HG03520 (cell line): ENCODE measurements at regions not wholly inside any gene's neighbourhood (a gene's known extent, or its start where the extent isn't known, plus 50 kb on each side); places are given as distances from the start of the nearest gene placed in this dataset.
"Not testable (repeated sequence)": the region's sequence is repeated elsewhere in the genome, so short reads cannot be mapped to it uniquely, and the experiment has no call there.

Experiments used
- ATAC-seq: cut with Tn5 transposase; IDR thresholded peaks from one replicate; pipeline ENCODE4 v1.9.1; 2021; ENCODE audit warnings: mild to moderate bottlenecking, moderate library complexity; ENCODE audit not compliant: unreplicated experiment

DNA sequence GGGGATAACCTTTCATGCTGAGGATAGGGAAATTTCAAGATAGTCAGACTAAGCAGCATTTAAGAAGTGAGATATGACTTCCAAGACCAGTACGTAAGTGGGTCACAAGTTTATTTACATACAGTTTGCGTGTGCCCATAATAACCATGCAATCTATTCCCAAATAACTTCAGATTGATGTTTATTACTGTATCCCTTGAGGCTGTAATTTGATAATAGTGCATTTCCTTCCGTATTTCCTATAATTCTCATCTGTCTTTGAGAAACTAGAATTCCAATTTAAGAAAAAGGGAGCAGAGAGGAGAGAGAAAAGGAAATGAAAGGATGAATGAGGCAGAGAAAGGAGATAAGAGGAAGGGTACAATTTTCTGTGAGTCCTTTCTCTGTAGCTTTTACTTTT is 1073.1 kb downstream of the EPHA3 start:
- no peak for ATAC-seq

DNA sequence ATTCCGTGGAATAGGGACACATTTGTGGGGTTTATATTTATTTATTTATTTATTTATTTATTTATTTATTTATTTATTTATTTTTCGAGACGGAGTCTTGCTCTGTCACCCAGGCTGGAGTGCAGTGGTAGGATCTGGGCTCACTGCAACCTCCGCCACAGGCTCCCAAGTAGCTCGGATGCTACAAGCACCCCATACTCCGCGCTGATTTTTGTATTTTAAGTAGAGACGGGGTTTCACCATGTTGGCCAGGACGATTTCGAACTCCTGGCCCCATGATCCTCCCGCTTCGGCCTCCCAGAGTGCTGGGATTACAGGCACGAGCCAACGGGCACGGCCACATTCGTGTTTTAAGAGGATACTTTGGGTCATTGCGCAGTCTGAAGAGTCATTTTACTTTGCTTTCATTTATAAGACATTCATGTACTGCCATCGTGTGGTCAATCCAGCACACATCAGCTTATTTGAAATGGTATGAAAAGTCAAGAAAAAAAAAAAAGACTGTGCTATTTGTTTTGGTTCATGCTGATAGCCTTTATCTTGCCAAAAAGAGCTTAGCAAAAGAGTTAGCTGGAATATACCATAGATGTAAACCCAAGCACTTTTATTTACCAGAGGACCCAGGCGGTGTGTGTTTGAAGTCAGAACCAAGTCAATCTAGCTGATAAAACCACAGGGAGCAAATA is 1075.0 kb downstream of the EPHA3 start:
- ATAC-seq: peak; percentile 94

DNA sequence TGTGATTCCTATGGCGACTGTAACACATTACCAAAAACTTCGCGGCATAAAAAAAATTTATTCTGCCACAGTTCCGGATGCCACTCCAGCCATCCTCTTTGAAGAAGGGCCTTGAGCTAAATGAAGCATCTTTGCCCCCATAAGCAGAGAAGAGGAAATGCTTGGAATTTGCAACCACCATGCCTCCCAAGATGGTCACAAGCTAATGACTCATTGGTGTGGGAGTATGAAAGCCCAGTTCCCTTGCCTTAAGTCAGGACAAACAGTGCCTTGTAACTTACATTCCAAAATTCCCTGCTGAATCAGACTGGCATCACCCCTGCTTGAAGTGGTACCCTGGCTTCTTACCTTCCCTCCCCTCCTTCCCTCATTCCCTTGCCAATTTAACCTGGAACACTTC is 1077.4 kb downstream of the EPHA3 start:
- no peak for ATAC-seq

DNA sequence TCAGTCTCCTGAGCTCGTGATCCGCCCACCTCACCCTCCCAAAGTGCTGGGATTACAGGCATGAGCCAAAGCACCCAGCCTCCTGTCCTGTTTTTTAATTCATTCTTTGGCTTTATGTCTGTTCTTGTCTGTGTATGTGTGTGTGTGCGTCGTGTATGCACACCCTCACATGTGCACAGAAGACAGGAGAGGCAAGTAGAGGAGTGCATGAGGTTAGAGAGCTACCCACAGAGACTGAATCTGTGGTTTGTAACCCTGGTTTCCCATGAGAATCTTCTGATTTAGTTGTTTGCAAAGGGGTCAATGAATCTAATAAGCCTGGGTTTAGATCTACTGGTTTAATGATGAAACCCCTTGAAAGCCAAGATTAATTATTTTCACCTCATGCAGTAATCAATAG is 1090.0 kb downstream of the EPHA3 start:
- ATAC-seq: not testable (repeated sequence)

DNA sequence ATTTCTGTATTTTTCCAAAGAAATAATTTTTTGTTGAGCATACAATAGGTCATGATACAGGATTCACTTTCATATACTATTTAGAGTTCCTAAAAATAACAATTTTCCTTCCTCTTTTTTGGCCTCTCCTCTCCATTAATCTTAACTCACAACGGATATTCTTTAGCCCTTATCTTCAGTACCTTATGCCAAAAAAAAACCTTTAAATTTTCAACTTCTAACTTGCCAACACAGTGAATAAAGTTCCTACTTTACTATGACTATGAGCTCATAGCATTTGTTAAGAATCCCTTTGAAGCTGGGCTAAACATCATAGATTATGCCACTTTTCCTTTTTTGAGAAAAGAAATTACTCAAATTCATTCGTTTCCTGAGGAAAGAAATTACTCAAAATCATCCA is 1095.5 kb downstream of the EPHA3 start:
- ATAC-seq: not testable (repeated sequence)

DNA sequence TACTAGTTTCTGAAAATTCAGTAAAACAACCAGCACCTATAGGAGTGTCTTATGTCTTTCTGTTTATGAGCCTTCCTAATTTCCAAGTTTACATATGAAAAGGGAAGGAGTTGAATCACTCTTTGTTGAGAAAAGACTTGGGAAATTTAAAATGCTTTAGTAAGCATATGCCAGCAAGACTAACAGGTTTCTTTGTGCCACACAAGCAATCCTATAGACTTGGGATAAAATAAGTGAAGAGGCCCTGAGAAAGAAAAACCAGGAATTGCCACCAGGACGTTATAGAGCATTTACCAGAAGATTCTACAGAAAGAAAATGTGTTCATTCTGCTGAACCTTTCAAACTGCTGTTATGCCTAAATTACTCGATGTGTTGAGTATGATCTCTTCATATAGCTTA is 1099.1 kb downstream of the EPHA3 start:
- not testable (repeated sequence) for ATAC-seq

DNA sequence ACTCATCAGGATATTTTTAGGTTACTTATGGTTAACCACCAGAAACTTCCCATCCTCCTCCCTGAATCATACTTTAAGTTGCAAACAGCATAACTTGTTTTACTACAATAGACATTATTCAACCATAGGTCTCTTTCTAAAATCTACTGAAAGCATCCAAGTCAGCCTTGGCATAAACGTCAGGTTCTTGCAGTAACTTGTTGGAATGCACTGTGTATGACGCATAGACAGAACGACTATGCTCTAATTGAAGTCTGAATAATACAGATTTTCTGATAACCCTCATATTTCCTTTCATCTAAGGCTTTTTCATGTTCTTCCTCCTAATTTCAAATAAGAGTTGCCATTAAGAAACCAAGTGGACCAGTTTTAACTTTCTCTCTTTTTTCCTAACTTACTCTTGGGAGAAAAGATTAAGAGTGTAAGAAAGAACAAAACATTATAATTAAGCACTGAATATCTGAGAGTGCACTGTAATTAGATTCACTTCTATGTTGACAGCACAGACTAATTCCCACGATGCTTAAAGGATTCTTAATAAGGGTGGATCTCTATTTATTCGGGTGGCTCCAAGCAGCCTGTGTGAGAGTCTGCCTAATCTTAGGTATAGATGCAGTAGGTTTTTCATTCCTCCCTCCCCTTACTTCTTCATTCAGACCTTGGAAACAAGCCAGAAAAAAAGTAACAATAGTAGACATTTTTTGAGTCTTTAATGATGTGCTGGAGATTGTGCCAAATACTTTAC is 1100.1 kb downstream of the EPHA3 start:
- ATAC-seq: not testable (repeated sequence)

DNA sequence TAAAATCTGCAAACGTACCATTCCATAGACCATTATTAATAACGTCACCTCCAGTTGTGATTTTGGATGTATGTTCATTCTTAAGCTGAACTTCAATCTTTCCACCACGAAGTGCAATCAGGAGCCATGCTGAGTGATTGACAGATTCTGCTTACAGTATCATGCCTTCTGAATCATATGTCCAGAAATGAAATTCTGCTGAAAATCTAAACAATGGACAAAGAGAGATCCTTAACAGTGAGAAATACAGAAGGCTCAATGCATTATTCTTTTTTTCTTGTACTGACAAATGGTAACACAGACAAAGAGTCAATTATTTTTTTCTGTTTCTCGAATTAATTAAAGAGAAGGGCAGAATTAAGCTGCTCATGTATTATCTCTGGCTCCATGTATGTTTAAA is 1114.5 kb downstream of the EPHA3 start:
- ATAC-seq: no peak

DNA sequence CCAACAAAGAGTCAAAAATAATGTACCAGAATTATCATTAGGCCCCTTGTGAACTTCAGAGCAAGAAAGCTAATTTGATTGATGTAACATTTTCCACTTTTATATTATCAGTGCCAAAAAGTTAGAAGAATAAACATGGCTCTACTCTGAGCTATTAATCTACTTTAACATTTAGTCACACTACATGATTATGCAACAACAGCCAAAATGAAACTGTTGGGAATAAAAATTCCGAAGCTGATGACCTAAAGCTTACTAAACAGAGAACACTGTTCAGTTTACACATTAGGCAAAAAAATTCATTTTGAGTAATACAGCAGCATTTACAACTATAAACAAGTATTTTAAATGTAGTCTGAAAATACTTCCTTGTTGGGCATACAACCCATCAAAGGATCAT is 1134.1 kb downstream of the EPHA3 start:
- ATAC-seq: no peak

DNA sequence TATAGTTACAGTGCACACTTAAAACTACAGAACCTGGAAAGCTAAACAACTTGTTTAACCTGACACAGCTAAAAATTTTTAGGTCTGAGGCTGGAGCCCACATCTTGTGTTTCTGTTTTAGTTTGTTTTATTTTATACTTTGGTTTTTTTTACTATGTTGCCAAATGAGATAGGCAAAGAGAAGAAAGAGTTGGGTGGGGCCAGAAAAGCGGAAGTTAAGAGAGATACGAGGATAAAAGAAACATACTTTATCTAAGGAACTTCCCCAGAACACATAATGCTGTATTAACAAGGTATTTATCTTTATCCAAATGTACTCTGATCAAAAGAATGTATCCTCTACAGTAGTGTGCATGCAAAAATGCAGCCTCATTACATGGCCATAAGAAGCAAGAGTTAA is 1145.7 kb downstream of the EPHA3 start:
- ATAC-seq: no peak

DNA sequence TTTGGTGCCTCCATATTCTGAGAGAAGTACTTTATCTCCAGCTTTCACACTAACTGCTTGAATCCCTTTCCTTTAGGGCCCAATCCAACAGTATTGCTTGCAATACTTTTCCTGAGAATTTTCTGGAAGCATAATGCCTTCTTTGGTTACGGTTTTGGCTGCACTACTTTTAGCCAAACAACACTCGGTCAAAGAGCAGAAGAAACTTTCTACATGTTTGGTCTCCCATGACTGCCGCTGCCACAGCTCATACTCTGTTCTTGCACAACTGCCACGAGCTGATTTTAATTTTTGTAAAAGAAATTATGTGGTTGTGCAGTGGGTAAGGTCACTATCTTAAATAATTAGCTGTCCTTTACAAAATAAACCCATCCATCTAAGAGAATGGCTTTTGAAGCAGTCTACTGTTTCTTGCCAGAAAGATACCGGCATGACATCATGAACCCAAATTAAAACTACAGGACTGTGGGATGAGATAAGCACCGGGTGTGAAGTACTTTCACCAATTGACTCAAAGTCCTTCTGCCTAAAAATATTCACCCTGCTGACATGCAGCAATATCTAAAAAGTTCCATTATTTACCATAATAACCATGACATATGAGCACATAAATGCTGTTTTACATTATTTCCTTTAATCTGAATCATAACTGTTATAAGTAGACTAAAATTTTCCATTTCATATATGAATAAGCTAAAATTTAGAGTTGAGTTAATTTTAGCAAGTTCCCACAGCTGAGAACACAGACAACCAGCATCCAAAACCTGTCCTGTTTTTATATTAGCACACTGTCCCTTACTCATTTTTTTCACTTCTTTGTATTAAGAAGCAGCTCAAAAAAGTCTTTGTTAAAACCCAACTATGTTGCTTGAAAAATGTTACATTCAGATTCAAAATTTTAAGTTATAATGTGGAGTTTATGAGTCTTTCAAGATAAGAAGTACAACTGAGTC is 1154.3 kb downstream of the EPHA3 start:
- ATAC-seq: no peak
